ENCODE measurements at regions not wholly inside any gene's neighbourhood (a gene's known extent, or its start where the extent isn't known, plus 50 kb on each side); places are given as distances from the start of the nearest gene placed in this dataset.
"Not testable (repeated sequence)": the region's sequence is repeated elsewhere in the genome, so short reads cannot be mapped to it uniquely, and the experiment has no call there.

DNA sequence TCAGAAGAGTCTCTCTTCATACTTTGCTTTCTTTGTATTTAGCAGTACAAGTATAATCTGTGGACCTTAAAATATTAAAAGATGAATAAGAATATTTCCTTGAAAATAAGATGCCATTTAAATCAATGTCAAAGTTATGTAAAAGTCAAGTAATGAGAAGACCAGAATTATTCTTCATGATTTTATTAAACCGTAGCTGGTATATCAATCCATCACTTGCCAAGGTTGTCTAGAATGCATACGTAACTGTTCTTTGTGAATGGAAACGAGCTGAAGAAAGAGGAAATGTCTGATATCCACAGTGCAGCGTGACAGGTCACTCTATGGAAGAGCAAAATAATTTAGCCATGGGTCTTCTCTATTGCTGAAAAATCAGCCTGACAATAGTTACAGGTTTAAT is 488.7 kb upstream of the CCNG1 start:
- in situ Hi-C loops (cut with HindIII; ENCODE audit: low pct_unique_long_range_greater_than_20kb, low sequenced_read_pairs) = no loop called here
- no peak for DNase-seq (ENCODE audit: low read depth, low spot score)

- no peak for DNase-seq (ENCODE audit: low read depth, low spot score)
- in situ Hi-C loops (cut with HindIII; ENCODE audit: low pct_unique_long_range_greater_than_20kb, low sequenced_read_pairs) = no loop called here
Observed at GRCh38 chr5:162956570-162956969, 480.8 kb upstream of the CCNG1 start.

DNA sequence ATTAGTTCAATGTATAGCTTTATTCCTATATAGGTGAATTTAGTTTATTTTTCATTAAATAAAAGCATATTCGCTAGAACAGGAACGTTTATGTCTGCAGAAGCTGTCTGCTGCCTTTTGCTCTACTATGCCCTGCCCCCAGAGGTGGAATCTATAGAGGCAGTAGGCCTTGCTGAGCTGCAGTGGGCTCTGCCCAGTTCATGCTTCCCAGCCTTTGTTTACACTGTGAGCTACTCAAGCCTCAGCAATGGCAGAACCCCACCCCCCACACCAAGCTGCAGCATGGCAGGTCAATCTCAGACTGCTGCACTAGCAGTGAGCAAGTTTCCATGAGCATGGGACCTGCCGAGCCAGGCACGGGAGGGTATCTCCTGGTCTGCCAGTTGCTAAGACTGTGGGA is 473.3 kb upstream of the CCNG1 start:
- DNase-seq (ENCODE audit: low read depth, low spot score); in situ Hi-C loops (cut with HindIII; ENCODE audit: low pct_unique_long_range_greater_than_20kb, low sequenced_read_pairs): not testable (repeated sequence)

DNA sequence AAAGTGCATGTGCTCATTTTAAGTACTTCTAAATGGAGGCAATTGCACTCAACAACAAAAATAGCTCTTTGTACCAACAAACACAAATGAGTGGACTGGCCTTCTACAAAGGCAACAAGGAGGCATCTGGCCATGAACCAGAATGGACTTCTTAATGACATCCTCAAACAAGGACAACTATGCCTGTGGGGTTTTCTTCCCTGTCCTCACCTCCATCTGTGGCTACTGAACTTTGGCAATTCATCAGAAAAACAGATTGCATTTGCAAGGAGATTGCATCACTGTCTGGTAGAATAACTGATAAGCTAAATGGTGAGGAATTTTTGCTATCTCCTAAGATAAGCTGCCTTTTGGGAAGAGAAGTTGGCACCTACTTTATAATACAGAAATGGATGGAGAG is 447.3 kb upstream of the CCNG1 start:
- no peak for DNase-seq (ENCODE audit: low read depth, low spot score)
- in situ Hi-C loops (cut with HindIII; ENCODE audit: low pct_unique_long_range_greater_than_20kb, low sequenced_read_pairs) = no loop called here

- in situ Hi-C loops (cut with HindIII; ENCODE audit: low pct_unique_long_range_greater_than_20kb, low sequenced_read_pairs) = no loop called here
- DNase-seq (ENCODE audit: low read depth, low spot score) = no peak
Observed at GRCh38 chr5:162990856-162991497, 446.4 kb upstream of the CCNG1 start.

GRCh38 chr5:162995568-162995967 is 441.8 kb upstream of the CCNG1 start:
- DNase-seq (ENCODE audit: low read depth, low spot score) = no peak
- in situ Hi-C loops (cut with HindIII; ENCODE audit: low pct_unique_long_range_greater_than_20kb, low sequenced_read_pairs) = no loop called here

- in situ Hi-C loops (cut with HindIII; ENCODE audit: low pct_unique_long_range_greater_than_20kb, low sequenced_read_pairs) = no loop called here
- no peak for DNase-seq (ENCODE audit: low read depth, low spot score)
Observed at GRCh38 chr5:162996053-162996452, 441.3 kb upstream of the CCNG1 start.

- DNase-seq (ENCODE audit: low read depth, low spot score) = no peak
- in situ Hi-C loops (cut with HindIII; ENCODE audit: low pct_unique_long_range_greater_than_20kb, low sequenced_read_pairs) = no loop called here
Observed at GRCh38 chr5:163005949-163006348, 431.4 kb upstream of the CCNG1 start.

DNA sequence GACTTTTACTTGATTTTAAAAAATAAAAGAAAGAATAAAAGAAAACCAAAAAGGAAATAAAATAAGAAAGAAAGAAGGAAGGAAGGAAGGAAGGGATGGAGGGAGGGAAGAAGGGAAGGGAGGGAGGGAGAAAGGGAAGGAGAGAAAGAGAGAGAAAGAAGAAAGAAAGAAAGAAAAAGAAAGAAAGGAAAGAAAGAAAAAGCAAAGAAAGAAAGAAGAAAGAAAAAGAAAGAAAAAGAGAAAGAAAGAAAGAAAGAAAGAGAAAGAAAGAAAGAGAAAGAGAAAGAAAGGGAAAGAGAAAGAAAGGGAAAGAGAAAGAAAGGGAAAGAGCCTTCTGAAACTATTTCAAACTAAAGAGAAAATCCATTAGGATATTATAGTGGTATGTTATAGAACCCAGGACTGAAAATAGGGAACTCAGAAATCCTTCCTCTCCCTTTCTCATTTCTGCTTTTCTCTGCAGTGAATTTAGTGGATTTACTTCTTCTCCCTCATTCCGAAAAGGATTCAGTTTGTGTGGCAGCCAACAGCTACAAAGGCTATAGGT is 414.7 kb upstream of the CCNG1 start:
- no peak for DNase-seq (ENCODE audit: low read depth, low spot score)
- in situ Hi-C loops (cut with HindIII; ENCODE audit: low pct_unique_long_range_greater_than_20kb, low sequenced_read_pairs) = no loop called here

GRCh38 chr5:163023846-163024245 is 413.5 kb upstream of the CCNG1 start:
- in situ Hi-C loops (cut with HindIII; ENCODE audit: low pct_unique_long_range_greater_than_20kb, low sequenced_read_pairs) = no loop called here
- no peak for DNase-seq (ENCODE audit: low read depth, low spot score)

DNA sequence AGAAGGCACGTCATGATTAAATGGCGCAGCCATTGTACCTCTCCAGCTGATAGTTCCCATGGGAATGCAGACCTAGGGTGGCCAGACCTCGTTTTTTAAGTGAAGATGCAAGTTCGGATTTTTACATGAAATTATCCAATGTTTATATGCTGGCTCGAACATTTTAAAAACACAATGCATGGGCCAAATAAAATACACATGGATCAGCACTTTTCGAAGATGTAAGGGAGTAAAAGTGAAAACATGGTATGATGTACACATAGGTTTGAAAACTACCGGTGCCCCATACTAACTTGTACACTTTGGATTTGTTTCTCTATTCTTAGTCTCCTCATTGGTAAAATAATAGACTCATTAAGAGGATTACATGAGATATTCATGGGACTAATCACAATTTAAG is 412.5 kb upstream of the CCNG1 start:
- DNase-seq (ENCODE audit: low read depth, low spot score) = no peak
- in situ Hi-C loops (cut with HindIII; ENCODE audit: low pct_unique_long_range_greater_than_20kb, low sequenced_read_pairs) = no loop called here

DNA sequence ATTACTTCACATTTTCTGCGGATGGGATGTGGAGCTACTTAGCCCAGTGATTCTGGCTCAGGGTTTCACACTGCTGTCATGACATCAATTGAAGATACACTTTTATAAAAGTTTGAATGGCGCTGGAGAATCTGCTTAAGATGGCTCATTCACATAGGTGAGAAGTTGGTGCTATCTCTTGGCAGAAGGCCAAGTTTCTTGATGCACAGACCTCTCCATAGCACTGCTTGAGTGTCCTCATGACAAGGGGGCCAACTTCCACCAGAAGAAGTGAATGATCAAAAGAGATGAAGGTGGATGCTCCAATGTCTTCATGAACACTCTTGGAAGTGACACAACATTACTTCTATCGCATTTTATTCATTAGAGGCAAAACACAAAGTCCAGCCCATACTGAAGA is 403.7 kb upstream of the CCNG1 start:
- no peak for DNase-seq (ENCODE audit: low read depth, low spot score)
- in situ Hi-C loops (cut with HindIII; ENCODE audit: low pct_unique_long_range_greater_than_20kb, low sequenced_read_pairs) = no loop called here

DNA sequence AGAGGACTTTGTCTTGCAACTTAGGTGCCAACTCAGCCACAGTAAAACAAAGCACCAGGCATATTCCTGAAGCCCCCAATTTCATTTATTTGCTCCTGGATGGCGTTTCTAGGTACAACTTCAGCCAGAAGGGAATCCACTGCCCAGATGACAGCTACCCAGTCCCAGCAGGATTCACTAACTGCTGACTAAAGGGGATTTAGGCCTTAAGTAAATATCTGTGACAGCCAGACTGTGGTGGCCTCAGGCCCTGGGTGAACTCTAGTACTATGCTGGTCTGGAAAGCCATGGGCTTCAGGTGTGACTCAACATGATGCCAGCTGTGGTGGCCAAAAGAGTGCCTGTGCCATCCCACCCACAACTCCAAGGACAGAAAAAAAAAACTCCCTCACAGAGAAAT is 396.1 kb upstream of the CCNG1 start:
- in situ Hi-C loops (cut with HindIII; ENCODE audit: low pct_unique_long_range_greater_than_20kb, low sequenced_read_pairs) = no loop called here
- no peak for DNase-seq (ENCODE audit: low read depth, low spot score)

GRCh38 chr5:163079618-163080017 is 357.8 kb upstream of the CCNG1 start:
- peak; percentile 4 for DNase-seq (ENCODE audit: low read depth, low spot score)
- in situ Hi-C loops (cut with HindIII; ENCODE audit: low pct_unique_long_range_greater_than_20kb, low sequenced_read_pairs) = no loop called here

GRCh38 chr5:163089230-163089629 is 348.2 kb upstream of the CCNG1 start:
- DNase-seq (ENCODE audit: low read depth, low spot score) = no peak
- in situ Hi-C loops (cut with HindIII; ENCODE audit: low pct_unique_long_range_greater_than_20kb, low sequenced_read_pairs) = no loop called here

GRCh38 chr5:163089926-163090325 is 347.5 kb upstream of the CCNG1 start:
- DNase-seq (ENCODE audit: low read depth, low spot score) = no peak
- in situ Hi-C loops (cut with HindIII; ENCODE audit: low pct_unique_long_range_greater_than_20kb, low sequenced_read_pairs) = no loop called here

- in situ Hi-C loops (cut with HindIII; ENCODE audit: low pct_unique_long_range_greater_than_20kb, low sequenced_read_pairs) = no loop called here
- no peak for DNase-seq (ENCODE audit: low read depth, low spot score)
Observed at GRCh38 chr5:163094492-163095180, 342.8 kb upstream of the CCNG1 start.

- in situ Hi-C loops (cut with HindIII; ENCODE audit: low pct_unique_long_range_greater_than_20kb, low sequenced_read_pairs) = no loop called here
- peak; percentile 54 for DNase-seq (ENCODE audit: low read depth, low spot score)
Observed at GRCh38 chr5:163104464-163104863, 332.9 kb upstream of the CCNG1 start.

- no peak for DNase-seq (ENCODE audit: low read depth, low spot score)
- in situ Hi-C loops (cut with HindIII; ENCODE audit: low pct_unique_long_range_greater_than_20kb, low sequenced_read_pairs) = no loop called here
Observed at GRCh38 chr5:163105456-163105855, 331.9 kb upstream of the CCNG1 start.

Data from SK-MEL-5 (cell line).